NCI-H1694 treated with DMSO at 0.1 percent for 48 hours (cell line): ENCODE measurements at regions not wholly inside any gene's neighbourhood (a gene's known extent, or its start where the extent isn't known, plus 50 kb on each side); places are given as distances from the start of the nearest gene placed in this dataset.

ENCODE experiments used
- DNase-seq: peaks from one replicate; lab custom pipeline; 2025; lab: John Stamatoyannopoulos, UW

- DNase-seq: no peak
These were observed 61.6 kb downstream of the CCR1 start for GRCh38 chr3:46146548-46146947.

- DNase-seq: no peak
These were observed 62.1 kb downstream of the CCR1 start for GRCh38 chr3:46146021-46146420.

- DNase-seq: no peak
These were observed 63.0 kb downstream of the CCR1 start for GRCh38 chr3:46145147-46145546.

GRCh38 chr3:46143951-46144473 is 64.1 kb downstream of the CCR1 start:
- DNase-seq: no peak

- no peak for DNase-seq
These were observed 66.3 kb downstream of the CCR1 start for GRCh38 chr3:46141813-46142212.

GRCh38 chr3:46138581-46138980 is 69.5 kb downstream of the CCR1 start:
- DNase-seq: no peak

GRCh38 chr3:46135475-46135874 is 72.6 kb downstream of the CCR1 start:
- no peak for DNase-seq

GRCh38 chr3:46133285-46133684 is 74.8 kb downstream of the CCR1 start:
- DNase-seq: no peak

- no peak for DNase-seq
These were observed 75.5 kb downstream of the CCR1 start for GRCh38 chr3:46132565-46132964.

GRCh38 chr3:46131884-46132450 is 76.1 kb downstream of the CCR1 start:
- no peak for DNase-seq

- no peak for DNase-seq
These were observed 77.3 kb downstream of the CCR1 start for GRCh38 chr3:46130631-46131310.

- no peak for DNase-seq
These were observed 78.4 kb downstream of the CCR1 start for GRCh38 chr3:46129588-46130272.

- no peak for DNase-seq
These were observed 80.6 kb downstream of the CCR1 start for GRCh38 chr3:46127503-46127902.

- no peak for DNase-seq
These were observed 83.6 kb downstream of the CCR1 start for GRCh38 chr3:46124216-46125177.

- DNase-seq: no peak
These were observed 84.5 kb downstream of the CCR1 start for GRCh38 chr3:46123646-46124045.

GRCh38 chr3:46122091-46122490 is 86.0 kb downstream of the CCR1 start:
- DNase-seq: no peak

GRCh38 chr3:46120983-46121382 is 87.1 kb downstream of the CCR1 start:
- DNase-seq: no peak

GRCh38 chr3:46119709-46120498 is 88.2 kb downstream of the CCR1 start:
- no peak for DNase-seq

- no peak for DNase-seq
These were observed 88.9 kb downstream of the CCR1 start for GRCh38 chr3:46119253-46119652.

- no peak for DNase-seq
These were observed 89.7 kb upstream of the XCR1 start for GRCh38 chr3:46116996-46117395.

- DNase-seq: no peak
These were observed 87.2 kb upstream of the XCR1 start for GRCh38 chr3:46114323-46114988.
